Effector CD8-positive, alpha-beta T cell (primary cell): ENCODE measurements at regions not wholly inside any gene's neighbourhood (a gene's known extent, or its start where the extent isn't known, plus 50 kb on each side); places are given as distances from the start of the nearest gene placed in this dataset.

Experiments used
- DNase-seq: peaks from one replicate; lab custom pipeline; 2025; lab: John Stamatoyannopoulos, UW

DNA sequence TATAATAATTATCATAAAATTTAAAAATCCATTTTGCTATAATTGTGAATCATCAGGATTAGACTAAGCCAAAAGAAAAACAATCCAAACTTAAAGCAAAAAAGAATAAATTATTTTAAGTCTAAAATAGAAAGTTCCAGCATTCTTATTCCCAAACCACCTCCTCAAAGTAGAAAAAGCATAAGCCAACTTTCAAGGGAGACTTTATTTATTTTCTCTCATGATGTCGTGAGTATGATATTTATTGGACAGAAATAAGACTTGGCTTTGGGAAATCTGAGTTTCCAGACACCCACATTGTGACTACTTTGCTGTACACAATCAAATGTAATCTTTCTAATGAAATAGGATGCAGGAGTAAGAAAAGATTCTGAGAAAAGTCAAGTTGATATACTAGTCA lies 372.1 kb downstream of the MTRR start:
- DNase-seq, result no peak

DNA sequence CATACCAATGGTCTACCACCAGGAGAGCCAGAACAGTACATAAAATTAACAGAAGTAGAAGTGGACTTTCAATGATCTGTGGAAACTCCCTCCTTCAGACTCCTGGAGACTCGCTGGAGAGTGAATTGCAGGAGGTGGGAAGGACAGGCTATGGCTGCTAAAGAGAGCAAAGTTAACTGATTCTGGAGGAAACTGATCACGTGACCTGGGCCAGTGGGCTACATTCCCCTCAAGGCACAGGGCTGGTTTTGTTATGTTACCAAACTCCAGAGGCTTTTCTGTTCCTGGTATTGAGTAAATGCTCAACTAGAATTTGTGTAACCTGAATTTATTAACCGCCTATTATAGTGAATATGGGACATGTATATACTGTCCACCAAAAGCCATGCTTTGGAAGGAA lies 372.6 kb downstream of the MTRR start:
- no peak for DNase-seq

DNA sequence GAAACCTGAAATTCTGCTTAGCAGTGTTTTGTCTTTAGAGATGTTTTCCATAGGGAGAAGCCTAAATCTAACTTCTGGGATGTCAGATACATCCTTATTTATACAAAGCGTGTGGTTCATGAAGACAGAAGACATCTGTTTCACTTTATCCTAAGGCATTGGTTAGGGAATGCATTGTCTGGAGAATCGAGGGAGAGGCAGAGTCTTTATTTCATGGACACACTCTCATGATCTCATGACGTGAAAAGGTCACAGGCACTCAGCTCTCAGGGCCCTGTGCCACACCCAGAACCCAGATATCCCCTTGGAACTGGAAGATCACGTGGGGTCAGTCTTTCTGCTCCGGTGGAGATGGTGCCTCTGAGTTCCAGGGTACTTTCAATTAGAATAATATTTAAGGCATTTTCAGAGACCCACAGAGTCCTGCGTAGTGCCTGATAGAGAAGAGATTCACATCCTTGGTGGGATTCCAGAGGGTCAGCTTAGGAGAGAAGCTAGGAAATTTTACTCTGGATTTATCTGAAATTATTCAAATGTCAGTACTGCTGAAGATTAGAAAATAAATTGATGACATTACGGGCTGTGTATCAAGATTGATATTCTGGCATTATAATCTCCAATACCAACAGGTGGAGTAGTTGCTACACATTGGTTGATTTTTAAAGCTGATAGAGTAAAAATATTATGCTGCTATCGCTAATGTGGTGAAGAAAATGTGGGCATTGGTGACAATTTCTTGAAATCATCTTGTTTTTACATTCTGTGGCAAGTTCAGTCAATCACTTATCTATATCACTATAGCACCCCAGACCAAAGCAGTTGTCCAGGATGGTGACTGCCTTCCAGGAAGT lies 378.3 kb downstream of the MTRR start:
- DNase-seq, result no peak

DNA sequence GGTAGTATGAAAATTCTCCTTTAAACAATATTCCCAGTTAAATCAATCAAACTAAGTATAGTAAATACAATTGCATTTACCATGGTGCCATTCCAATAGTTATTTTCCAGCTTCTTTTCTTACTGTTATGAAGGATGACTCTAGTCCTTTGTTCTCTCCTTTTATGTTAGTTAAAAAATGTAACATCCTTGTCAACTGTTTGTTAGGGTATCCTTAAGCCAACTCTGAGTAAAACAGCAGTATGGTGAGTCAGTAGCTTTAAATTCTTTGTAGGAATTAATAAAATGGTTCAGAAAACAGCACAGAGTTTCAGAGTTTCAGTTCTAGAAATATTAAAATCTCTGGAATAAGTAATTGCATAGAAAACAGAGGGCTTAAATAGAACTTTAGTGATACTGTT lies 384.4 kb downstream of the MTRR start:
- no peak for DNase-seq

DNA sequence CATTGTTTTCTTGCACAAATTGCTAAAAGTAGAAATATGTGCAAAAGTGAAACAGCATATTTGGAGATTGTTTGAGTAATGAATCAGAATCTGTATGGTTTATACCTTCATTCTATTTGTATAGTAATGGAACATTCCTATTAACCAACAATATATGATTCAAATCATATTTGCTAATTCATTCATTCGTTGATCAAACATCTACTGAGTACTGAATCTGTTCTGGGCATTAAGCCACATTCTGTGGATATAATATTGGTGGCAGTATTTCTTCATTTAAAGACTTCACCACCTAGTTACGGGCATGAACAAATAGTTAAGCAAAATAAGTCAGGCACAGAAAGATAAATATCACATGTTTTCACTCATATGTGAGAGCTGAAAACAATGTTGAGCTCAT lies 385.7 kb downstream of the MTRR start:
- DNase-seq, result no peak

DNA sequence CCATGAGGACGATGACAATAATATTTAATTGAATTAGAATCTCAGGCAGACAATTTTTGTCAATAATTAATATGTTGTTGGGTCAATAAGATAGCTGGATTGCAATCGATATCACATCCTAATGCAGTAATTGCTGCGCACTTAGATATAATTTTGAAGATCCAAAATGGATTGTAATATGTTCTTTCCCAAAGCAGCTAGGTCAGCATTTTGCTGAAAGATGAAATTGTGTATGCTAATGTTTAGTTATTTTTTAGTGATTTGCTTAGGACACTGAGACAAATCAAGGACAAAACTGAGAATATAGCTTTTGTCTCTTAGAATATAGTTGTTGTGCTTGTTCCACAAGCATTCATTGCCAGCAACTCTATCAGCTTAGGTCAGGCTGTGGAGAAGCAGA lies 389.9 kb downstream of the MTRR start:
- DNase-seq, result no peak

DNA sequence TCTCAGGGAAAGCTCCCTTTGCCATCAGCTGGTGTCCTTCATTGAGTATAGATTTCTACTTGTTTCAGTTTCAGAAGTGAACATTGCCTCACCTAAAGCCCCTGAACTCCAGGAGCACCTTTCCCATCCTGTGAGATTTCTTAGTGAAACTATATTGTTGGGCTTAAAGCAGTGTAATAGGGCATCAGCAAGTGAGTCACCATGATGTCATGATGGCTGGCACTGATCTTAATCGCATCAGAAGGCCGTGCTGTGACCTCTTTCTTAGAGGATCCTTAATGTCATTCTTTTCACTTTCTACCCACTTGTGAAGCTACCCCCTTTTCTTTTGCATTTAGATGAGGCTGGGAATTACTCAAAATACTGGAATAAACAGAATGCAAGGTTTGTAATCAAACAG lies 401.3 kb downstream of the MTRR start:
- DNase-seq, result no peak

DNA sequence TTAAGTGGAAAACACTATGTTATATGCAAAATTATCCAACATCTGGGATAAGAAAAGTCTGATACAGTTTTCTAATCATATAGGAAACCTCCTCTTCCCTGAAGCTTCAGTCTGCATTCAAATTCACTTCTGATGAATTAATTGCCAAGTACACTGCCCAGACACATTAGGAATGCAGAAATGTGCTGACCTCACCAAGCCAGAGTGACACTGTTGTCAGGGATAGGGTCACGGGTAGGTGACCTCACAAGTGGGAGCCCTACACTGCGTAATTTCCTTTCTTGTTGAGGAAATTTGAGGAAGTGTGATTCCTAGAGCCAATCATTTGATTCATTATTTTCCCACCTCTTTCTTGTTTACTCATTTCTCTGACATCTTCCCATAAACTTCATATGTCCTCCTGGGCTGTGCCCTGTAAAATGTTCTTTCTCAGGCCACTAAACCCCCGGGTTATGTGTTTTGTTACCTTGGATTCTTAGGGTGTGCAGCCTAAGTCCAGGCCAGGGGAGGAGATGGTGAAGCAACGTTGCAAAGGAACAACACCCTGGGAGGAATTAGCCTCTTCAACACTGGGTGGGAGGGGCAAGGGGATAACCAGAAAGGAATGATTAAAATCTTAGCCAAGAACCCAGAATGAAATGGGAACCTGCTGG lies 411.9 kb downstream of the MTRR start:
- DNase-seq, result no peak

DNA sequence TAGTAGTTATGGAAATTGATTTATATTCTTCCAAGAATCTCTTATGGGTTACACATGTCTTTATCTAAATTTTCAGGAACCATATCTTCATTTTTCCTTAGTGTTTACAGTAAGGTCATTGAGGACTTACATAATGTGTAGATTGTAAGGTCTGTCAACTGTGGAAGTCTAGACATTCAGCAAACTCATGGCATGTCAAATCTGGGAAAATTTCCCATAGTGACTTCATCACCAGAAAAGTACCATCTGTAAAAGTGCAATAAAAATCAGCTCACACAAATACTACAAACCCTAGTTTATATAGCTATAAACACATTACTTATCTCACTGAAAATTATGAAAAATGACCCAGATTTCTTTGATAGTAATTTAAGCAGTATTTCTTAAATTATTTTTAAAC lies 419.4 kb downstream of the MTRR start:
- DNase-seq, result no peak

GRCh38 chr5:8288897-8289516 lies 420.1 kb downstream of the MTRR start:
- DNase-seq, result no peak

GRCh38 chr5:8289779-8290178 lies 420.8 kb downstream of the MTRR start:
- no peak for DNase-seq

DNA sequence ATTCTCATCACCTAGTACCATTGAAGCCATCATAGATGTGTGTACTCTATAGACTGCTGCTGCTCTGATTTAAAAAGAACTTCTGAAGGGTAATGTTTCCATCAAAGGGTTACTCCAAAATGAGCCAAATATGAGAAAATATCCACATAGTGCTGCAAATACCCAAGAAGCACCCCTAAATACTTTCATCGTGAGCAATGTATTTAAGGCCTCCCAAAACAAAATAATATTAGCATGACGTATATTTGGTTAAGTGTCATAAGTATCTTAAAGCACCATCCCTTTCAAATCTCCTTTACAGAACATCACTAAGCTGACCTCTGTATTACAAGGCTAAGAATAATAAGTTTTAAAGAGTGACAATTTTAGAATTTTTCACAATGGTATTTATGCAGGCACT lies 421.8 kb downstream of the MTRR start:
- DNase-seq, result no peak

DNA sequence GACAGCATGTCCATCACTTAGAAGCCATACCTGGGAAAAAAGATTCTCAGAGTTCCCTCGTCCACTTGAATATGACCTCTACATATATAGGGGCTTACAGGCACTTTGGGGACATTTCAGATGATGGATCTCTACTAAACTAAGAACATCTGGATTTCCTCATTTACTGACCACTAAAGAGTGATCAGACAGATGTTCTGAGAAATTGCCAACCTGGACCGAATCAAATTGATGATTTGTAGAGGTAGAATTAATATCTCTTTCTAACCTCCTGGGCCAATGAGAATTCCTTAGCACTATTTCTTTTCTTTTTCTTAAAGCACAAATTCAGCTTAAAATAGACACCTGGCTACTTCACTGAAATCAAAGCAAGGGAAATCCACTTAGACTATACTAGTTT lies 422.7 kb downstream of the MTRR start:
- DNase-seq, result no peak

DNA sequence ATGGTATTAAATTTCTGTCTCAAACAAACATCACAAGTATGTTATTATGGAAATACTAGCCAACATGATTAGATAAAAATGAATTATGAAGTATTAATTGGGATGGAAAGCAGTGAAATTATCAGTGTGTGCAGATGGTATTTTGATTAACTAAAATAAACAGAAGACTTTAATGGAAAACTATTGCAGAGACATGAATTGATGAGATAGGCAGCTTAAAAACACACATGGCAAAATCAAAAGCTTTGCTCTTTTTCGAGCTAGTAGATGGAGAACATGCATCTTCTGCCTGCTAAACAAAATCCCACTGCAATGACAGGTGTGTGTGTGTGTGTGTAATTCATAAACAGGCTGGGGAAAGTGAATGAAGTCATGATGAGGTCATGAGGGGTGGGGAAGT lies 426.2 kb downstream of the MTRR start:
- DNase-seq, result no peak

DNA sequence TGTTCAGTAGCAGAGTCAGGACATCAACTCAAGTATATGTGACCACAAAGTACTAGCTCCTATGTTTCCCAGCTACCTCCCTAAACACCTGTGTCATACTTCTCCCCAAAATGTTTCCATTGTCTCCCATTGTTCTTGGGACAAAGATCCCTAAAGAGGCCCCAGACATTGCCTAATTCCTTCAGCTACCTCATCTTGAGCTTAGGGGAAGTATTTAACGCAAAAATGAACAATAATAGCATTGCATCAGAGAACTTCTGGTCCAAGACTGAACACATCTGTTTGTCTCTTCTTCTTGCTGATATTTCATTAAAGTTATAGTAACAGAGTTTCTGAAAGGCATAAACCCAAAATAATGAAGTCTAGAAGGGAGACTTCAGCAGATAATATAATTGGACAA lies 430.8 kb downstream of the MTRR start:
- DNase-seq, result no peak

- DNase-seq, result no peak
Observed at GRCh38 chr5:8304341-8304740, 435.4 kb downstream of the MTRR start.

GRCh38 chr5:8306288-8306896 lies 437.4 kb downstream of the MTRR start:
- DNase-seq, result no peak

DNA sequence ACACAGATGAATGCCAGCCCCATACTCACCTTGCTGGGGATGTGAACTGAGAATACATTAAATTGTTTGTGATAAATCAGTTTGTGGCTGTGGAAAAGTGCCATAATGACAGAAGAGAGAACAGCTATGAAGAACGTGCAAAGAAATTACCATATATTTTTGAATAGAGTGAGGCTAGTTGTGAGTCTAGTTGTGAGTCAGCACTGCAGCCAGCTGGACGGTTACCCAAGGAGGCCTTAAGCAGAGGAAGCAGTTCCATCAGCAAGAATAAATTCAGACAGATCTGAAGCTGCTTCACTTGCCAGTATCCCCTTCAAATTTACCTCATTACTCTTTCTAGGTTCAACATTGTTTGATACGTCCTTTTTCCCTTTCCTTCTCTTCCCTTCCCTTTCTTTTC lies 446.0 kb downstream of the MTRR start:
- no peak for DNase-seq

- DNase-seq, result no peak
Observed at GRCh38 chr5:8316608-8317280, 447.8 kb downstream of the MTRR start.

DNA sequence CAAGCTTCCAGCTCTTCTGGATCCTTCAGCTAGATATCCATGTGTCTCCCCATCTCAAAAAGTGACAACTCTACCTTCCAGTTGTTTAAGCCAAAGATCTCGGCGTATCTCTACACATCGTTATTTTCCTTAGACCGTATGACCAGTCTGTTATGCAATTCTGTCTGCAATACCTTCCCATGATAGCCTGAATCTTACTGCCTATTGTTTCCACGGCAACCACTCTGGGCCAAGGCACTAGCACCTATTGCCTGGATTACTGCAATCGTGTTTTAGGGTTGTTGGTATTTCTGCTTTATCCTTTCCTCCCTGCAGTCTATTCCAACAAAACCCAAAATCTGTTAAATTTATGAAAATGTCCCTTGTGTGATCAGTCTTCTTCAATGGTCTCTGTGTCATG lies 448.4 kb downstream of the MTRR start:
- DNase-seq, result no peak

DNA sequence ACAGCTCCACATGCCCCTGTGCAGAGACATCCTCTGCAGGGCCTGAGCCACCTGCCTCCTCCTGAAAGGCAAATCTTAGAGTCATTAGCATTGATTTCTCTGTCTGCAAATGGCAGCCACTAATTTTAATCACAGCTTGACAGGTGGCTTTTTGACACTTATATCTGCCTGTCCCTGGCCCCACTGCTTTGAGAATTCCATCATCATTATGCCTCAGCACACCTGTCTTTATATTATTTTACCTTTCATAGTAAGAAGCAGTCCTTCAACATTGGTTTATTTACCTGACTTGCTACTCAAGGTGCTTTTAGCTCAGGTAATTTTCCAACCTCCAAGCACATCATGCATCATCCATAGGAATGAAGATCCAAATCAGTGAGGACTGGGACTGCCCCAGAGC lies 451.3 kb downstream of the MTRR start:
- no peak for DNase-seq

DNA sequence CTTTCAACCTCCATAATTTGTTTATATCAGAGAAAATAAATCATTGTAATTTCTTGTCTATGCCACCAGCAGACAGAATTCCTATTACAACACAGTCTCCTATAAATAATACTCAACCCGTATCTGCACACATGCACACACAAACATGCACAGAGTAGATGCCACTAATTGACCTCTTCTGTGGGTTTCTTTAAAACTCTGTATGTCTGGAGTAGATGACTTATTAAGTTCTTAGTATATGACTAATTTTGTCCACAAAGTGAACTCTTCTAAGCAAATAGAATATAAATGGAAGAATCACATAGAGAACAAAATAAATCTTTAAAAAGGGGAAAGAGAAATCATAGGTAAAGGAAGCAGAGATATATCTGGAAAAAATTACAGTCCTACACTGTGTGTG lies 452.3 kb downstream of the MTRR start:
- DNase-seq, result no peak
